Liver (tissue), 3 donors: ENCODE measurements at regions not wholly inside any gene's neighbourhood (a gene's known extent, or its start where the extent isn't known, plus 50 kb on each side); places are given as distances from the start of the nearest gene placed in this dataset.

Source experiments
- CTCF ChIP-seq: fragments of 150-350 bp; IDR thresholded peaks from 2 replicates; pipeline ENCODE4 v1.5.1; 2017; ENCODE audit warnings: improper control_type of control experiment, low read depth, low read length; ENCODE audit not compliant: missing input control
- JUND ChIP-seq, 2 donors: IDR thresholded peaks; 2 replicates each; pipeline ENCODE4 v1.6.1; 2016; ENCODE audit warnings: antibody characterized with exemption in 2 of 2
- REST ChIP-seq: IDR thresholded peaks from 2 replicates; pipeline ENCODE4 v1.6.1; 2016; ENCODE audit warnings: antibody characterized with exemption, mild to moderate bottlenecking
- ZBTB33 ChIP-seq: IDR thresholded peaks from 2 replicates; pipeline ENCODE4 v1.6.1; 2016; ENCODE audit warnings: antibody characterized with exemption
- donor health status: healthy.
- donor health status: healthy.

GRCh38 chr2:184472481-184472880 is 125.8 kb upstream of the ZNF804A start:
- TF ChIP-seq CTCF (no peak), ZBTB33 (no peak), REST (no peak), JUND (IDR thresholded peaks at IDR 0.05) (no peak)
